ENCODE measurements at regions not wholly inside any gene's neighbourhood (a gene's known extent, or its start where the extent isn't known, plus 50 kb on each side); places are given as distances from the start of the nearest gene placed in this dataset.

DNA sequence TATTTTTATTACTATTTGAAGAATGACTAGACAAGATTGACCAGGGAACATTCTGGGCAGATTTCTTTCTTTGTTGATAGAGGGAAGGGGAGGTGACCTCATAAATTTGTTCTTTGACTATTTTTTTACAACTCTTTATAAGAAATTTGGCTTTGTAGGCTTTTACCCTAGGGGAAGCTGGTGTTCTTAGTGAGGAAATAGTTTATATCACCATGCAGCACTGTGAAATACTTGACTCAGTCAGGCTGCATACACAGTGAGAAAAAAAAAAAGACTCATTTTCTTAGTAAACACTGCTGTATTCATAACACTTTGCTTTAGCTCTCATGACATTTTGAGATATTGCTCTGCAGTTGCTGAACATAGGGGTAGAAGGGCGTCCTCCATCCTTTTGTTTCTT lies 336.6 kb upstream of the PIK3R1 start:
- Histone ChIP-seq H3K4me1 (no peaks in the 10 kb centered on the region), H3K4me2 (no peak overlapping the region), H3K9me3 (no peaks in the 10 kb centered on the region), H3K4me3 (no peak overlapping the region), H3K27ac (no peak overlapping the region)
- POLR2A ChIA-PET: no interaction called here
- no peak for FAIRE-seq
- TF ChIP-seq FOSB (CRISPR knock-in tag; IDR thresholded peaks at IDR 0.05) (no peak), CEBPB (IDR thresholded peaks at IDR 0.05) (no peak), HOXA7 (CRISPR knock-in tag; IDR thresholded peaks at IDR 0.05) (no peak), RNF2 (IDR thresholded peaks at IDR 0.05; ENCODE audit: borderline replicate concordance, low read depth) (no peak), KDM5A (IDR thresholded peaks at IDR 0.05) (no peak), ESRRA (IDR thresholded peaks at IDR 0.05; ENCODE audit: borderline replicate concordance, low read length) (no peak), TFCP2L1 (CRISPR knock-in tag; IDR thresholded peaks at IDR 0.05) (no peak), HES2 (IDR thresholded peaks at IDR 0.05) (no peak), MAX (IDR thresholded peaks at IDR 0.05) (no peak), BCL3 (IDR thresholded peaks at IDR 0.05) (no peak)
- no peak for DNase-seq (ENCODE audit: low read depth in 1 of 2, low spot score in 1 of 2)
- 0% methylated on average over 1 of the region's 1 CpG for WGBS (ENCODE audit: missing lambda C conversion rate)
- no peak for ATAC-seq
- CTCF ChIA-PET: no interaction called here

GRCh38 chr5:67876371-67876770 lies 339.2 kb upstream of the PIK3R1 start:
- H3K4me2 ChIP-seq: no peak overlapping the region
- TF ChIP-seq SREBF2 (IDR thresholded peaks at IDR 0.05) (no peak), ESRRA (IDR thresholded peaks at IDR 0.05; ENCODE audit: borderline replicate concordance, low read length) (no peak), RNF2 (IDR thresholded peaks at IDR 0.05; ENCODE audit: borderline replicate concordance, low read depth) (no peak), RARB (CRISPR knock-in tag; IDR thresholded peaks at IDR 0.05) (no peak), CHD2 (IDR thresholded peaks at IDR 0.05; ENCODE audit: low read length, partially characterized antibody) (no peak), RFX5 (IDR thresholded peaks at IDR 0.05) (no peak), CBX2 (IDR thresholded peaks at IDR 0.05; ENCODE audit: borderline replicate concordance, low read depth) (no peak), EP300 (IDR thresholded peaks at IDR 0.05) (no peak)
- TF ChIP-seq, protein P1, sequence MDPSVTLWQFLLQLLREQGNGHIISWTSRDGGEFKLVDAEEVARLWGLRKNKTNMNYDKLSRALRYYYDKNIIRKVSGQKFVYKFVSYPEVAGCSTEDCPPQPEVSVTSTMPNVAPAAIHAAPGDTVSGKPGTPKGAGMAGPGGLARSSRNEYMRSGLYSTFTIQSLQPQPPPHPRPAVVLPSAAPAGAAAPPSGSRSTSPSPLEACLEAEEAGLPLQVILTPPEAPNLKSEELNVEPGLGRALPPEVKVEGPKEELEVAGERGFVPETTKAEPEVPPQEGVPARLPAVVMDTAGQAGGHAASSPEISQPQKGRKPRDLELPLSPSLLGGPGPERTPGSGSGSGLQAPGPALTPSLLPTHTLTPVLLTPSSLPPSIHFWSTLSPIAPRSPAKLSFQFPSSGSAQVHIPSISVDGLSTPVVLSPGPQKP (IDR thresholded peaks at IDR 0.05; ENCODE audit: low read depth, low read length): no peak
- no peak overlapping the region for H3K27ac ChIP-seq
- POLR2A ChIA-PET: no interaction called here
- no peak for FAIRE-seq
- no peak for ATAC-seq
- no peak for DNase-seq (ENCODE audit: low read depth in 1 of 2, low spot score in 1 of 2)
- CTCF ChIA-PET: no interaction called here
- no peak overlapping the region for H3K4me3 ChIP-seq
- no peaks in the 10 kb centered on the region for H3K4me1 ChIP-seq
- no peaks in the 10 kb centered on the region for H3K9me3 ChIP-seq

- H3K4me2 ChIP-seq: no peak overlapping the region
- H3K4me3 ChIP-seq: no peak overlapping the region
- DNase-seq (ENCODE audit: low read depth in 1 of 2, low spot score in 1 of 2) (no peak), ATAC-seq (no peak), FAIRE-seq (no peak)
- WGBS (ENCODE audit: missing lambda C conversion rate): 2% methylated on average over 3 of the region's 3 CpGs
- H3K4me1 ChIP-seq: no peaks in the 10 kb centered on the region
- no peak overlapping the region for H3K27ac ChIP-seq
- CTCF ChIA-PET: no interaction called here
- POLR2A ChIA-PET: no interaction called here
- no peaks in the 10 kb centered on the region for H3K9me3 ChIP-seq
- TF ChIP-seq BHLHE40 (IDR thresholded peaks at IDR 0.05; ENCODE audit: low read depth, low read length) (no peak), ZFP36 (IDR thresholded peaks at IDR 0.05; ENCODE audit: borderline replicate concordance, partially characterized antibody) (no peak), POLR2A (IDR thresholded peaks at IDR 0.05; ENCODE audit: low read length) (no peak), ZNF302 (CRISPR knock-in tag; IDR thresholded peaks at IDR 0.05) (no peak)
Measured at GRCh38 chr5:67875601-67876000, 340.0 kb upstream of the PIK3R1 start.

- Histone ChIP-seq H3K27ac (no peak overlapping the region), H3K9me3 (no peaks in the 10 kb centered on the region), H3K4me3 (no peak overlapping the region), H3K4me1 (no peaks in the 10 kb centered on the region), H3K4me2 (no peak overlapping the region)
- no peak for DNase-seq (ENCODE audit: low read depth in 1 of 2, low spot score in 1 of 2)
- no peak for ATAC-seq
- no peak for FAIRE-seq
- no peak for TF ChIP-seq SREBF2 (IDR thresholded peaks at IDR 0.05)
- POLR2A ChIA-PET: no interaction called here
- CTCF ChIA-PET: no interaction called here
Measured at GRCh38 chr5:67873935-67874334, 341.6 kb upstream of the PIK3R1 start.
